ENCODE measurements at regions not wholly inside any gene's neighbourhood (a gene's known extent, or its start where the extent isn't known, plus 50 kb on each side); places are given as distances from the start of the nearest gene placed in this dataset.
A peak's percentile ranks its signal among the peaks of the same experiment; 100 is the strongest.
"Not testable (repeated sequence)": the region's sequence is repeated elsewhere in the genome, so short reads cannot be mapped to it uniquely, and the experiment has no call there.

GRCh38 chr21:15204140-15204969 is 139.6 kb upstream of the NRIP1 start:
- DNase-seq: no peak

DNA sequence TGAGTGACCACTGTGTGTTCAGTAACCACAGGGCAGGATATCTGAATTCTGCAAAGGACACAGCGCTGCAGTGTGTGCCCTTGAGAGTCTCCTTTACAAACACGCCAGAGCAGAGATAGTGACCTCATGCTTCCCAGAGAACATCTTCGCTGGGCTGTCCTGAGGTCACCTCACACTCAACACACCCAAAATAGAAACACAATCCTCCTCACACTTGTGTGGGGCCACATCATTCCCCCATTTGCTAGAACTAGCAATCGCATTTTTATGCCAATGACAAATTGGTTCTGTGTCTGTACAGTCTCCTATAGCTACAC is 140.1 kb upstream of the NRIP1 start:
- no peak for DNase-seq

DNA sequence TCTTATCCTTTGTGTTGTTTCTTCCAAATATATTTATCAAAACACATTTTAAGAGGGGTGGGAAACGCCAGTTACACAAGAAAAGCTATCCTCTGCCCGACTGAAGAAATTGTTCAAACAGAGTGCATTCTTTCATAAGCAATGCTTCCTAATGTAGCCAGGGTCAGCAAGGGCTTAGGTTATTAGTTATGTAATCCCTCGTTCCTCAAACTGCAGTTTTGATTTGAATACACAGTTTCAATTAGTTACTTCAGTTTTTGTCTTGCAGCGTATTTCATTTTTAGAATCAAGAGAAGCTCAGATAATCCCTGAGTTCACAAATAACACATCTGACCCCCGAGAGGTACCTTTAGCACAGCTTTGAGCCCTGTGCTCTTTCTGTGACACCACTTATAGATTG is 141.7 kb upstream of the NRIP1 start:
- DNase-seq: no peak

DNA sequence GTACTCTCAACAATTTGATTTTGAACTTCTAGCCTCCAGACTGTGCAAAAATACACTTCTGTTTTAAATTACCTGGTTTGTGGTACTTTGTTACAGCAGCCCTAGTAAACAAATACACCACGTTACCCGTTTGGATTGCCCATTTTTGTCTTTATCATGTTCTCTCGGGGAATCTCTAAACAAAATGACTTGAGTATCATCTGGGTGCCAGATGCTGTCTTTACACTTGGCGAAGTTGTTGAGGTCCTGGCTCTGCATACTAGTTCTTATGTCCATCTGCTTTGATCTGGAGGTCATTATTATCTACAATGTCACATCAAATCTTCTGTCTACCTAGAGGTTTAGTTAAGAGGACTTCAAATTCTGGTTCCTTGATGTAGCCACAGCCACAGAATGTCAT is 142.4 kb upstream of the NRIP1 start:
- no peak for DNase-seq

DNA sequence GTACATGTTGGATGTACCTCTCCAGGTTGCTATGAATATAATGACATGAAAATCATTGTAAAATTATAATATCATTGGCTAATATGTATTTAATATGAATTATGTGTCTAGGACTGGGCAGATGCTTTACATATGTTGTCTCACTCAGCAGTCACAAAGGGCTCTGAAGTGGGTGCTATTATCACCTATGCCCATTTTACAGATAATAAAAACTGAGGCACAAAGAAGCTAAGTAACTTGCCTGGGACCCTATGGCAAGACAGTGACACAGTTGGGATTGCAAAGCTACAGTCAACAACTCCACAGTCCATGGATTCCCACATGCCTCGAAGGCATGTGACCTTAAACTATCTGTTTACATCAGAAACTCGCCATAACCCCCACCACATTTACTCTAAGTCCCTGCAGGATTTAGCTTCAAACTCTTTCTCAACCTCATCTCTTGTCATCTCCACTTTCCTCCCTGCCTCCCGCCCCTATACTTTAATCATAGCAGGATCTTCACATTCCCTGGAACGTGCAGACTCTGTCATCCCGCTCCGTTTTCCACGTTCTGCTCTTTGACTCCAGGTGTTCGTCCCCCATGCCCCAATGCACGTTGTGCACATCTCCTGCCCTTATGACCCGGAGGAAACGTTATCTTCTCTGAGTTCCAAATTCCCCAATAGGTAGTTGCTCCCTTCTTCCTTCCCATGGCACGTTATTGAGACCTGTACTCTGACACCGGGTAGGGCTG is 143.0 kb upstream of the NRIP1 start:
- no peak for DNase-seq

DNA sequence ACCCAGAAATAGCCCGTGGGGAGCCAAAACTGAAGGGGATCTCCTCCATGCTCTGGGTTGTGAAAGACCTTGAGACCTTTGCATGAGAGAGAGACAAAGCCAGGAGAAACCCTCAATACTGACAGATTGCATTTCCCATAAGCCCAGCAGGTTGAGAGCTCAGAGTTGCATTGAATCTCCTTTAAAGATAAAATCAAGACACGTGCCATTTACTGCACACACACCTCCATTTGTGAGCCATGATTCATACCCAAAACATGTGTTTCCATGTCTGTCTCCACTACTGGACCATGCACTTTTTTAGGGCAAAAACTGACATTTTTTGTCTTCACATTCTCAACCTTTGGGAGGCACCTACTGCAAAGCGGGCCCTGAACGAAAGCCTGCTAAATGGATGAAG is 144.0 kb upstream of the NRIP1 start:
- no peak for DNase-seq

DNA sequence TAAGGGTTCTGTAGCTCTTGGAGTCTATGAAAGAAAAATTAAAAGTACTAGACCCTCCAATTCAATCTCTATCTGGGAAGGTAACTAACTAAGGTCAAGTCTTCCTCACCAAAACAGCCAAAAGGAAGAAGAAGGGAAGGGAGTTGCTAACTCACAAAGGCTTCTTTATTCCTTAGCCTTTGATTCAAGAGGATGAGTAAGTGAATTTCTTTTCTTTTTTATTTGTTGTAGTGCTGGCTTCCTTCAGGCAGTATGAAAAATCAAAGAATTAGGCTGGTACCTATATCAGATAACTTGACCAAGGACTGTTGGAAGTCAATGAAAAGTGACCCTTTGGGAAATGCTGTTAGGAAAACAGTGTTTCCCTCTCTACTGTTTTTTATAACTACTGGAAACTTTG is 144.4 kb upstream of the NRIP1 start:
- no peak for DNase-seq

DNA sequence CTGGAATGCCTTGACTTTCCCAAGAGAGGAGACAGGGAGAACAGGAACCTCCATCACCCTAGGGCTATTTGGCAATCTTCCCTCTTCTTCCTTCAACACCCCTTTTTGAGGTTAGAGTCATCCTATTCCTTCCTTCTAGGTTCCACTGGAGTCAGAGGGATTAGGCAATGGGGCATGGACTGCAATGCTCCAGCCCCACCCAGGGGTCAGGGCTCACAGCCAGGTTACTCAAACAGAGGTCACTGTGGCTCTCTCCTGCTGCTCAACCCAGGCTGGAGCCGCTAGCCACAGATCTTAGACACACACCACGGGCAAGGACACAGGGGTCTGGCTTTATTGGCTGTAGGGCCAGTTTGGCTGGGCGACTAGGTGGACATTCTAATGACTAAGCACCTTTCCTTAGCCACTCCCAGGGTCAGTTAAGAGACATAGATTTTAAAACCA is 145.5 kb upstream of the NRIP1 start:
- DNase-seq: peak; percentile 2

GRCh38 chr21:15211491-15212133 is 146.8 kb upstream of the NRIP1 start:
- DNase-seq: no peak

- DNase-seq: no peak
Measured at GRCh38 chr21:15212206-15212605, 147.4 kb upstream of the NRIP1 start.

DNA sequence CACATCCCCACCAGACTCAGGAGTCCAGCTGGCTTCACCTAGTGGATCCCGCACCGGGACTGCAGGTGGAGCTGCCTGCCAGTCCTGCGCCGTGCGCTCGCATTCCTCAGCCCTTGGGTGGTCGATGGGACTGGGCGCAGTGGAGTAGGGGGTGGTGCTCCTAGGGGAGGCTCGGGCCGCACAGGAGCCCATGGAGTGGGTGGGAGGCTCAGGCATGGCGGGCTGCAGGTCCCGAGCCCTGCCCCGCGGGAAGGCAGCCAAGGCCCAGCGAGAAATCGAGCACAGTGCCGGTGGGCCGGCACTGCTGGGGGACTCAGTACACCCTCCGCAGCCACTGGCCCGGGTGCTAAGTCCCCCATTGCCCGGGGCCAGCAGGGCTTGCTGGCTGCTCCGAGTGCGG is 153.7 kb upstream of the NRIP1 start:
- DNase-seq: not testable (repeated sequence)

- DNase-seq: no peak
Measured at GRCh38 chr21:15219039-15219438, 154.2 kb upstream of the NRIP1 start.

GRCh38 chr21:15219894-15220293 is 155.1 kb upstream of the NRIP1 start:
- DNase-seq: no peak

DNA sequence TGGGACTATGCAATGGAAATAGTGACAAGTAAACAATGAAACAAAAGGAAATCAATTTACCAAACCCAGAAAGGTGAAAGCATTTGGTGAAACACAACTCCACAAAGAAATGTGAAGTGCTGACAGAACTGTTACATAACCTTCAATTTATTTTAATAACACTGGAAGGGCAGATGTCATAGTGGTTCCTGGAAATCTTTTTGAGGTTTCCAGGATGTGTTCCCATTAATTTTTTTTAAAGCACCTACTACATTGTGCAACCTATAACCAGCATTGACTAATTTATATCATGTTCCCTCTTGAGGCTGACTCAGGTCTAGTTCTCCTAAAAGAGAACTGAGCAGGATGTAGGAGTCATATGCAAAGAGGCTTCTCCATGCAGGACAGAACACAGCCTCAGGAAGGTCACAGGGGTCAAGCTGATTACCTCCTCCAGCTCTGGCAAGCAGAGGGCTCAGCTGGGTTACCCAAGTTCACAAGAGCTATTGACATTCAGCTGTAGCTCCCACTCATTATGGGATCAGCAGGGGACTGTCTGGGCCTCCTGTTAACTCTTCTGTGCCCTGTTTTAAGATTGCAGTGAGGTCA is 157.1 kb upstream of the NRIP1 start:
- peak; percentile 58 for DNase-seq

- peak; percentile 27 for DNase-seq
Measured at GRCh38 chr21:15222707-15223106, 157.9 kb upstream of the NRIP1 start.

GRCh38 chr21:15224346-15225086 is 159.7 kb upstream of the NRIP1 start:
- DNase-seq: peak; percentile 78

GRCh38 chr21:15227919-15228318 is 163.1 kb upstream of the NRIP1 start:
- DNase-seq: no peak

DNA sequence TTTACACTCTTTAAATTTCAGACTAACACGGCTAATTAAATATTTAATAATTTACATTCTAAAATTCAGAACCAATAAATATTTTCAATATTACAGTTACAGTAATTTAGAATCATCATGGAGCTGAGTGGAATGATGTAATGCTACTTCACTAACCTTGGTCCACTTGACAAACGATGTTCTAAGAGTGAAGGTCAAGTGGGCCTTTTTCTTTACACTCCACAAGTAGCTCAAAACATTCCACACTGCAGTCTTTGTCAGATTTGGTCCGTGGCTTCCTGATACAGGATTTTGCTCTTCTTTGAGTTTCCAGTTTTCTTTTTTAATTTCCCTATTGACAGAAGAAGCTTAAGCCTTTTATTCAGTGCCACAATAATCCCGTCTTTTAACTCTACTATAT is 164.6 kb upstream of the NRIP1 start:
- no peak for DNase-seq

- no peak for DNase-seq
Measured at GRCh38 chr21:15233611-15234010, 168.8 kb upstream of the NRIP1 start.

GRCh38 chr21:15236111-15236510 is 171.3 kb upstream of the NRIP1 start:
- no peak for DNase-seq

- no peak for DNase-seq
Measured at GRCh38 chr21:15240848-15241247, 176.0 kb upstream of the NRIP1 start.

GRCh38 chr21:15241997-15242736 is 177.4 kb upstream of the NRIP1 start:
- DNase-seq: no peak
